A673 (cell line): ENCODE measurements at regions not wholly inside any gene's neighbourhood (a gene's known extent, or its start where the extent isn't known, plus 50 kb on each side); places are given as distances from the start of the nearest gene placed in this dataset.

Source experiments
- BruUV-seq: library from RNA; stranded (reverse); fragments of 400-500 nt; replicated peaks from 2 replicates; lab custom pipeline; 2021; lab: Mats Ljungman, UMichigan
- CTCF ChIA-PET: fragments of 300-600 bp; sonication (Branson Sonifier 250); formaldehyde crosslinking; loops from one replicate; lab custom pipeline; 2022; ENCODE audit warnings: antibody characterized with exemption; lab: Charles Lee
- POLR2A ChIA-PET: fragments of 300-600 bp; sonication (Branson Sonifier 250); formaldehyde crosslinking; loops from one replicate; lab custom pipeline; 2022; ENCODE audit warnings: antibody characterized with exemption; ENCODE audit not compliant: low non-redundant PET; lab: Charles Lee
- DNase-seq: peaks from one replicate; pipeline ENCODE4 v3.0.0-alpha.2; 2015; ENCODE audit warnings: low spot score
- H3K27ac ChIP-seq: fragments of 200-600 bp; sonication (generic); 2 replicates; pipeline ENCODE4 v1.5.1; 2016; ENCODE audit warnings: mixed run types, low read depth, mild to moderate bottlenecking, mixed read lengths, antibody characterized with exemption, low read length; ENCODE audit not compliant: poor library complexity, severe bottlenecking
- H3K27me3 ChIP-seq: fragments of 200-600 bp; sonication (generic); replicated peaks from 2 replicates; pipeline ENCODE4 v1.6.1; 2017; ENCODE audit warnings: mixed run types, low read depth, mild to moderate bottlenecking, mixed read lengths, antibody characterized with exemption, low read length; ENCODE audit not compliant: insufficient read depth, poor library complexity
- H3K36me3 ChIP-seq: fragments of 200-600 bp; sonication (generic); 2 replicates; pipeline ENCODE4 v1.6.1; 2016; ENCODE audit warnings: mixed run types, mild to moderate bottlenecking, mixed read lengths, antibody characterized with exemption, low read length; ENCODE audit not compliant: insufficient read depth, poor library complexity, severe bottlenecking
- H3K4me1 ChIP-seq: fragments of 200-600 bp; sonication (generic); 2 replicates; pipeline ENCODE4 v1.6.1; 2017; ENCODE audit warnings: mixed run types, mild to moderate bottlenecking, mixed read lengths, antibody characterized with exemption, low read length; ENCODE audit not compliant: insufficient read depth, poor library complexity, severe bottlenecking
- H3K4me3 ChIP-seq: fragments of 200-600 bp; sonication (generic); 2 replicates; pipeline ENCODE4 v1.5.1; 2016; ENCODE audit warnings: low read depth, mixed run types, mild to moderate bottlenecking, mixed read lengths, low read length; ENCODE audit not compliant: poor library complexity, severe bottlenecking
- H3K9me3 ChIP-seq: fragments of 200-600 bp; sonication (generic); 2 replicates; pipeline ENCODE4 v1.6.1; 2016; ENCODE audit warnings: mixed run types, low read depth, mild to moderate bottlenecking, mixed read lengths, antibody characterized with exemption, low read length; ENCODE audit not compliant: poor library complexity, severe bottlenecking
- EZH2 ChIP-seq: fragments of 200-600 bp; sonication (generic); IDR thresholded peaks from 2 replicates; pipeline ENCODE4 v1.6.1; 2017; ENCODE audit warnings: borderline replicate concordance, low read depth, mild to moderate bottlenecking, mixed read lengths, antibody characterized with exemption, low read length; ENCODE audit not compliant: poor library complexity, severe bottlenecking
- intact Hi-C: fragments of 100-400 bp; cut with micrococcal nuclease; formaldehyde crosslinking; loops from one replicate; pipeline ENCODE4 v1.10.0; 2022; ENCODE audit not compliant: unreplicated experiment
- TF ChIP-seq, protein P1 (sequence below): fragments of 300-800, 200-600 bp; sonication (generic); conservative IDR thresholded peaks from 2 replicates; pipeline ENCODE4 v1.5.1; 2017; ENCODE audit warnings: low read depth, mild to moderate bottlenecking, antibody characterized with exemption, low read length, moderate library complexity, mixed read lengths

DNA sequence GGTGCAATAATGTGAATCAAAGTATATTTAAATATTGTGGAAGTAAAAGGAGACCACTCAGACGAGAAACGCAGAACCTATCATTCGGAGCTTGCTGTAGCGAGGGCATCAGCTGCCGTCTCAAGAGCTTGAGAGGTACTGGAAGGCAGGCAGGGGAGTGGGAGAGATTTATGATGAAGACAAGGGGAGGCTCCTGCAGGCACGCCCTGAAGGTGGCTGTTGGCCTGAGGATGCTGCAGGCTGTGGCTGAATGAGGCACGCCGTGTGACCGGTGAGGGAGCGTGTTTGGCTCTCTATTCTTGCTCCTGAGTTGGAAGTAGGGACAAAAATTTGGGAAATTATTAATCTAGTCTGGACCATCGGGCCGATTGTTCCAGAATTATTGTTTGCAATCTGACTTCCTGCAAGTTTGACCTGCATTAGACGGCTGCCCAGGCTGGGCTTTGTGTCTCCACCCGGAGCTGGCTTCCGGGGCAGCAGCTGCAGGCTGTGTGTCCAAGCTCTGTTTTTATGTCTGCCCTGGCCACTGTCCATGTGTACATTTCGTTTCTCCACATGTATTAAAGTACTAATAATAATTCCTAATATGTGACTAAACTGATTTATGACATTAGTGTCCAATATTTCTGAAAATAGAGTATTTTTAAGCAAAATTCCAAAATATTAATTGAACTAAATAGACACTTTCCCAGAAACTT, 91.1 kb upstream of the ANKRD10 start:
- H3K36me3 ChIP-seq = no peaks in the 10 kb centered on the region
- no peaks in the 10 kb centered on the region for H3K9me3 ChIP-seq
- no peak overlapping the region for H3K4me3 ChIP-seq
- H3K4me1 ChIP-seq = no peaks in the 10 kb centered on the region
- no TSS peak for BruUV-seq
- ChIA-PET CTCF (no interaction called here), POLR2A (no interaction called here)
- H3K27ac ChIP-seq = no peak overlapping the region
- TF ChIP-seq, protein P1, sequence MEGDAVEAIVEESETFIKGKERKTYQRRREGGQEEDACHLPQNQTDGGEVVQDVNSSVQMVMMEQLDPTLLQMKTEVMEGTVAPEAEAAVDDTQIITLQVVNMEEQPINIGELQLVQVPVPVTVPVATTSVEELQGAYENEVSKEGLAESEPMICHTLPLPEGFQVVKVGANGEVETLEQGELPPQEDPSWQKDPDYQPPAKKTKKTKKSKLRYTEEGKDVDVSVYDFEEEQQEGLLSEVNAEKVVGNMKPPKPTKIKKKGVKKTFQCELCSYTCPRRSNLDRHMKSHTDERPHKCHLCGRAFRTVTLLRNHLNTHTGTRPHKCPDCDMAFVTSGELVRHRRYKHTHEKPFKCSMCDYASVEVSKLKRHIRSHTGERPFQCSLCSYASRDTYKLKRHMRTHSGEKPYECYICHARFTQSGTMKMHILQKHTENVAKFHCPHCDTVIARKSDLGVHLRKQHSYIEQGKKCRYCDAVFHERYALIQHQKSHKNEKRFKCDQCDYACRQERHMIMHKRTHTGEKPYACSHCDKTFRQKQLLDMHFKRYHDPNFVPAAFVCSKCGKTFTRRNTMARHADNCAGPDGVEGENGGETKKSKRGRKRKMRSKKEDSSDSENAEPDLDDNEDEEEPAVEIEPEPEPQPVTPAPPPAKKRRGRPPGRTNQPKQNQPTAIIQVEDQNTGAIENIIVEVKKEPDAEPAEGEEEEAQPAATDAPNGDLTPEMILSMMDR = no peak
- no peak for TF ChIP-seq EZH2
- H3K27me3 ChIP-seq = peaks cover 23% of the 10 kb centered on the region
- no peak for DNase-seq
- intact Hi-C loops = no loop called here

DNA sequence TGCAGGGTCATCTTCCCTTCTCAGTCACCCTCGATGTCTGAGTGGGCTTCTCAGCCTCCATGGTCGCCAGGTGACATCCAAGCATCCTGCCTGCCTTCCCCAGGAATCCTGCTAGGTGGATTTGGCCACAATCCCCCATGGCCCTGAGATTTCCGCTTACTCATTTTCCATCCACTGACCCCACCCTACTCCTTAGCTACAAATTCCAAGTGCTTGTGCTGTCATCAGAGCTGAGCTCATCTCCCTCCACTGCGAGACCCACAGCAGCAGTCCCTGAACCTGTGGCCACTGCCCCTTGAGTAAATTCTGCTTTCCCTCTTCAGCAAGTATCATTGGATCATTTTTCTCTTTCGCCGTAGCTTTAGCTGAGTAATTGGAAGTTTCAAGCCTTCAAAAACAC, 90.5 kb upstream of the ANKRD10 start:
- no TSS peak for BruUV-seq
- no peak for TF ChIP-seq EZH2
- TF ChIP-seq, protein P1 = no peak
- H3K36me3 ChIP-seq = no peaks in the 10 kb centered on the region

DNA sequence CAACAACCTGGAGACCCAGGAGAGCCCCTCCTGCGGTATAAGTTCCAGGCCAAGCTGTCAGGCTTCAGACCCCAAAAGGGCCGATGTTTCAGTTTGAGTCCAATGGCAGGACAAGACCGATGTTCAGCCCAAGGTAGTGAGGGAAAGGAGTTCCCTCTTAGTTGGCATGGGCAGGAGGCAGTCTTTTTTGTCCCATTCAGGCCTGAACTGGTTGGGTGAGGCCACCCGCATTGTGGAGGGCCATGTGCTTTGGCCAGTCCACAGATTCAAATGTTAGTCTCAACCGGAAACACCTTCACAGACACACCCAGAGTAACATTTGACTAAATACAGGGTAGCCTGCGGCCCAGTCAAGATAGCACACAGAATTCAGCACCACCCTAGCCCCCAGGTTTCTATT, 89.6 kb upstream of the ANKRD10 start:
- H3K9me3 ChIP-seq = no peaks in the 10 kb centered on the region
- BruUV-seq = no TSS peak
- H3K4me1 ChIP-seq = no peaks in the 10 kb centered on the region
- ChIA-PET CTCF (no interaction called here), POLR2A (no interaction called here)
- H3K27me3 ChIP-seq = peaks cover 13% of the 10 kb centered on the region
- TF ChIP-seq, protein P1 = no peak
- no peak for TF ChIP-seq EZH2
- no peak overlapping the region for H3K27ac ChIP-seq
- no peaks in the 10 kb centered on the region for H3K36me3 ChIP-seq
- no peak overlapping the region for H3K4me3 ChIP-seq
- intact Hi-C loops = no loop called here
- DNase-seq = no peak

More for the DNA sequence above, 90.5 kb upstream of the ANKRD10 start:
- Histone ChIP-seq H3K9me3 (no peaks in the 10 kb centered on the region), H3K4me1 (no peaks in the 10 kb centered on the region), H3K27ac (no peak overlapping the region), H3K4me3 (no peak overlapping the region), H3K27me3 (peaks cover 18% of the 10 kb centered on the region)
- intact Hi-C loops = no loop called here
- POLR2A ChIA-PET = no interaction called here
- CTCF ChIA-PET = no interaction called here
- no peak for DNase-seq
